GM12865 (cell line): ENCODE measurements at regions not wholly inside any gene's neighbourhood (a gene's known extent, or its start where the extent isn't known, plus 50 kb on each side); places are given as distances from the start of the nearest gene placed in this dataset.

Experiments
- DNase-seq: peaks from one replicate; pipeline ENCODE4 v3.0.0; 2010; ENCODE audit warnings: low read depth
- H3K4me3 ChIP-seq: 2 replicates; pipeline ENCODE4 v1.5.1; 2011; ENCODE audit warnings: mild to moderate bottlenecking, low read depth, low read length, control low read depth
- CTCF ChIP-seq: IDR thresholded peaks from 2 replicates; pipeline ENCODE4 v1.5.1; 2011; ENCODE audit warnings: low read length, control low read depth, low read depth, inconsistent platforms; ENCODE audit not compliant: insufficient read depth; ENCODE audit errors: missing control alignments

- DNase-seq = no peak
- TF ChIP-seq CTCF = no peak
- no peak overlapping the region for H3K4me3 ChIP-seq
Observed at GRCh38 chr1:99152132-99152531, 112.2 kb upstream of the PLPPR4 start.

DNA sequence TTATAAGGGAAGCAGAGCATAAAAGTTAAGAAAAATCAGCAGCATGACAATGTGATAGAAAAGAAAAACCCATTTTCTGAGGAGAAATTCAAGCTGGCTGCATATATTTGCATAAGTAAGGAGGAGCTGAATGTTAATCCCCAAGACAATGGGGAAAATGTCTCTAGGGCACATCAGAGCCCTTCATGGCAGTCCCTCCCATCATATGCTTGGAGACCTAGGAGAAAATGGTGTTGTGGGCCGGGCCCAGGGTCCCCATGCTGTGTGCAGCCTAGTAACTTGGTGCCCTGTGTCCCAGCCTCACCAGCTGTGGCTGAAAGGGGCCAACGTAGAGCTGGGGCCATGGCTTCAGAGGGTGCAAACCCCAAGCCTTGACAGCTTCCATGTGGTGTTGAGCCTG, 100.6 kb upstream of the PLPPR4 start:
- H3K4me3 ChIP-seq = no peak overlapping the region
- no peak for DNase-seq
- no peak for TF ChIP-seq CTCF

GRCh38 chr1:99170516-99170915, 93.8 kb upstream of the PLPPR4 start:
- DNase-seq = no peak
- no peak for TF ChIP-seq CTCF

GRCh38 chr1:99171184-99171813, 93.0 kb upstream of the PLPPR4 start:
- H3K4me3 ChIP-seq = no peak overlapping the region
- no peak for TF ChIP-seq CTCF
- no peak for DNase-seq

More at GRCh38 chr1:99170516-99170915, 93.8 kb upstream of the PLPPR4 start:
- no peak overlapping the region for H3K4me3 ChIP-seq

DNA sequence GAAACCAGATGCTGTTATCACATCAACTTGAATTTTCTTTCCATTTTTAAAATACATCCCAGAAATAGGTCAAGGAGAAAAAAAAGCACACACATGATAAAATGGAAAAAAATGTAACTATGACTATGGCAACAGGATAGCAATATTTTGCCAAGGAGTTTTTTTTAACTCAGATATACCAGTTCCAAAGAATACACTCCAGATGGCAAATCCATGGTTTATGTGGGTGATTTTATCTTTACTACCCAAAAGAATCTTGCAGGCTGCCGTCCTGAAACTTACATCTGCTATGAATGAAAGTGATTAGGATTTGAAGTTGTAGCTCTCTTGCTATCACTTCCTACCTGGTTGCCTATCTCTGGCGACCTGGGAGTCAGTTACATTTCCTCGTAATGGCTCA, 91.0 kb upstream of the PLPPR4 start:
- TF ChIP-seq CTCF = no peak
- no peak for DNase-seq
- no peak overlapping the region for H3K4me3 ChIP-seq

GRCh38 chr1:99173900-99174299, 90.4 kb upstream of the PLPPR4 start:
- H3K4me3 ChIP-seq = no peak overlapping the region
- no peak for DNase-seq
- no peak for TF ChIP-seq CTCF

- no peak for TF ChIP-seq CTCF
- no peak for DNase-seq
- H3K4me3 ChIP-seq = no peak overlapping the region
Observed at GRCh38 chr1:99176753-99177152, 87.5 kb upstream of the PLPPR4 start.
